ENCODE measurements at regions not wholly inside any gene's neighbourhood (a gene's known extent, or its start where the extent isn't known, plus 50 kb on each side); places are given as distances from the start of the nearest gene placed in this dataset.

DNA sequence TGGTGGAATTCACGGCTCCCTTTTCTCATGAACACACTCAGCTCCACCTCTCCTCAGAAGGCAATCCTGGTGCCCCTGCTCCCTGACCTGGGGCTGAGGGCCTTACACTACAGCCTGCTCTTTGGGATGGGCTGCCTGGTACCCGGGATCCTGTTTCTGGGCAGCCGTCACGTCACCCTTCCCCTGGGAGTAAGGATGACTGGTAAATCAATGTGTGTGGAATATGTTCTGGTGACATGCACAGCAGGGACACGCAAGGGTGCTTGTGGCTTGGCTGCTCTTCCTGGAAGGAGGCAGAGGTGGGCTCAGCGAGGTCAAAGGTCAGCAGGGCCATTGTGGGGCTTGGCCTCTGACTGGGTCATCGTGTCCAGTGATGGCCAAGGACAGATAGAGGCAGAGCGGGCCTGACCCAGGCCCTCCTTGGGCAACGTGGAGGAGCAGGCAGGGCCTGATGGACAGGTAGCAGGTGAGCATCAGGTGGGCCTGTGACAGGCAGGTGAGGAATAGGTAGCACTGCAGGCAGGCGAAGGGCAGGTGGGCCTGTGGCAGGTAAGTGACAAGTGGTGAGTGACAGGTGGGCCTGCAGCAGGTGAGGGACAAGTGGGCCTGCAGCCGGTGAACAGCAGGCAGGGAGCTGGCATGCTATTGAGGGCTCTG lies 399.4 kb upstream of the IRX4 start:
- intact Hi-C loops (cut with DNase I) = no loop called here
- no peaks in the 10 kb centered on the region for H3K4me1 ChIP-seq
- H3K9me3 ChIP-seq = no peaks in the 10 kb centered on the region
- no peaks in the 10 kb centered on the region for H3K36me3 ChIP-seq
- H3K27ac ChIP-seq = no peak overlapping the region
- no peak overlapping the region for H3K4me3 ChIP-seq
- ATAC-seq (no peak), DNase-seq (no peak)
- H3K27me3 ChIP-seq (ENCODE audit: low read depth) = no peaks in the 10 kb centered on the region
- TF ChIP-seq CTCF (IDR thresholded peaks at IDR 0.05) = no peak

DNA sequence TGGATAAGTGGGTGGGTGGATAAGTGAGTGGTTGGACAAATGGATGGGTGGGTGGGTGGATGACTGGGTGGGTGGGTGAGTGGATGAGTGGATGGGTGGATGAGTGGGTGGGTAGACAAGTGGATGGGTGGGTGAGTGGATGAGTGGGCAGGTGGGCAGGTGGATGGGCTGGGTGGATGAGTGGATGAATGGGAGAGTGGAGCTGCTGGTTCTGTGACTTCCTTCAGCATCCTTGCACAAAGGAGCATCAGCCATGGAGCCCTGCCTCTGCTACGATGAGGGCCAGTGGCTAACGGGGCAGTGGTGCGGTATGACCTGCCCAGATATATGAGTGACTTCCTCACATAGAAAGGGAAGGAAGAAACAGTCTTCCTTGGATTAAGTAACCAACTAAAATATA lies 398.7 kb upstream of the IRX4 start:
- TF ChIP-seq CTCF (IDR thresholded peaks at IDR 0.05) = no peak
- DNase-seq = no peak
- ATAC-seq = no peak
- Histone ChIP-seq H3K27me3 (ENCODE audit: low read depth) (no peaks in the 10 kb centered on the region), H3K36me3 (no peaks in the 10 kb centered on the region), H3K4me3 (no peak overlapping the region), H3K27ac (no peak overlapping the region), H3K4me1 (no peaks in the 10 kb centered on the region), H3K9me3 (no peaks in the 10 kb centered on the region)
- intact Hi-C loops (cut with DNase I) = no loop called here

DNA sequence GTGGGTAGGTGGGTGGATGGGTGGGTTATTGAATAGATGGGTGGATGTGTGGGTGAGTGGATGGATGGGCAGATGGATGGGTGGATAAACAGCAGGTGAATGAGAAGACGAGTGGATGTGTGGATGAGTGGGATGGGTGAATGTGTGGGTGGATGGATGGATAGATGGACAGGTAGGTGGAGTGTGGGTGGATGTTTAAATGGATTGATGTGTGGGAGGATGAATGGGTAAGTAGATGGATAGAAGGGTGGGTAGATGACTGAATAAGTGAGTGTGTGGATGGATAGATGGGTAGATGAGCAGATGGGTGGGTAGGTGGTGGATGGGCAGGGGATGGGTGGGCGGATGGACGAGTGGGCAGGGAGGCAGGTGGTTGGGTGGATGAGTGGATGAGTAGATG lies 397.6 kb upstream of the IRX4 start:
- Histone ChIP-seq H3K4me3 (no peak overlapping the region), H3K9me3 (no peaks in the 10 kb centered on the region), H3K27ac (no peak overlapping the region), H3K27me3 (ENCODE audit: low read depth) (no peaks in the 10 kb centered on the region), H3K36me3 (no peaks in the 10 kb centered on the region), H3K4me1 (no peaks in the 10 kb centered on the region)
- ATAC-seq (no peak), DNase-seq (no peak)
- intact Hi-C loops (cut with DNase I) = no loop called here
- TF ChIP-seq CTCF (IDR thresholded peaks at IDR 0.05) = no peak

DNA sequence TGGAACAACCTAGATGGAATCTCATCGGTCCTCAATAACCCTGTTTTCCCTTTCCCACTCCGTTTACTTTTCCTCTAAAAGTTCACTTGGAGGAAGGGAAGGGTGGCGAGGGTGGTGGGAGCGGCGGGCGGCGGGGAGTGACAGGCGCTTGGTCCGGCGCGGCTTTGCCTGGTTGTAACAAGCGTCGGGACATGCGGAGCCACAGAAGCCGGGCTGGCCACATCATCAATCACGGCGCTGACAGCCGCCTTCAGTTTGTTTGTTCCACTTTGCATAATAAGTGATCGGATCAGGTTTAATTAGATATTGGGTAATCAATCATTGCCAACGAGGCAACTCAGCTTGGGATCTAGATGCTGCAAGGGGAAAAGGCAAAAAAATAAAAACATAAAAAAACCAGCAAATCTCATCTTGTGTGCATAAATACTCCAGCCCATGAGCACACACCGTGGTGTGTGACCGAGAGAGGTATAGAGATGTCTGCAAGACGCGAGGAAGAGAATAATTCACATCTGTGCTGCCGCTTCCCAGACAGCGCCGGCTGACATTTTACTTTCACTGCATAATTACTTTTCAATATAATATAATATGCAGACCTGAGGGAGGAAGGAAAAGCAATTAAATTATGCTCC lies 396.2 kb upstream of the IRX4 start:
- Histone ChIP-seq H3K27ac (no peak overlapping the region), H3K4me3 (no peak overlapping the region), H3K9me3 (no peaks in the 10 kb centered on the region), H3K4me1 (no peaks in the 10 kb centered on the region), H3K36me3 (no peaks in the 10 kb centered on the region), H3K27me3 (ENCODE audit: low read depth) (no peaks in the 10 kb centered on the region)
- TF ChIP-seq CTCF (IDR thresholded peaks at IDR 0.05) = no peak
- no peak for ATAC-seq
- intact Hi-C loops (cut with DNase I) = no loop called here
- no peak for DNase-seq

DNA sequence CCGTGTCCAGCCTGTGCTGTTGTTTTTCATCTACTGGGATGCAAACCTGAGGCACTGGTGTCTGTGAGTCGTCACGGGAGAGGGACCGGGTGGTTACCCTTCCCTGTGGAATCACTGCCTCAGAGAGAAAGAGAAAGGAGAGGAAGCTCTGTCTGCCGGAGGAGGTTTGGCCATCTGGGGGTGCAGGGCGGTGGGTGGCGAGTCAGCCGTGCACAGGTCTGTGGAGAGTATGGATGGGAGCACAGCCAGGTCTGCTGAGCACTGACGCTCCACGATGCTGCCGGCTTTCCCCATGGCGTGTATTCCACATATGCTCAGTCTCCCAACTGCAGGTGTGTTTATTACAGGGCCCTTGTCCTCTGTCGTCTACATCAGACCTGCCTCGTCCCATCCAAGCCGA lies 395.2 kb upstream of the IRX4 start:
- no peak for ATAC-seq

More for the DNA sequence above, 395.2 kb upstream of the IRX4 start:
- no peak overlapping the region for H3K27ac ChIP-seq
- TF ChIP-seq CTCF (IDR thresholded peaks at IDR 0.05) = no peak
- no peaks in the 10 kb centered on the region for H3K9me3 ChIP-seq
- no peak overlapping the region for H3K4me3 ChIP-seq
- no peak for DNase-seq
- intact Hi-C loops (cut with DNase I) = no loop called here
- H3K27me3 ChIP-seq (ENCODE audit: low read depth) = no peaks in the 10 kb centered on the region
- H3K36me3 ChIP-seq = no peaks in the 10 kb centered on the region
- no peaks in the 10 kb centered on the region for H3K4me1 ChIP-seq

Data from lower lobe of right lung (tissue), 2 donors.